BLaER1 (cell line): ENCODE measurements at regions not wholly inside any gene's neighbourhood (a gene's known extent, or its start where the extent isn't known, plus 50 kb on each side); places are given as distances from the start of the nearest gene placed in this dataset.

Source experiments
- H3K27ac ChIP-seq: shearing (Covaris generic); formaldehyde crosslinking; 2 replicates; pipeline ENCODE4 v1.8.1; 2022
- H3K27me3 ChIP-seq: shearing (Covaris generic); formaldehyde crosslinking; 2 replicates; pipeline ENCODE4 v1.8.1; 2022
- H3K36me3 ChIP-seq: shearing (Covaris generic); formaldehyde crosslinking; 2 replicates; pipeline ENCODE4 v1.8.1; 2022
- H3K4me1 ChIP-seq: shearing (Covaris generic); formaldehyde crosslinking; 2 replicates; pipeline ENCODE4 v1.8.1; 2022
- H3K4me2 ChIP-seq: shearing (Covaris generic); formaldehyde crosslinking; 2 replicates; pipeline ENCODE4 v1.8.1; 2022
- H3K4me3 ChIP-seq: shearing (Covaris generic); formaldehyde crosslinking; 2 replicates; pipeline ENCODE4 v1.8.1; 2022
- H3K9ac ChIP-seq: shearing (Covaris generic); formaldehyde crosslinking; 2 replicates; pipeline ENCODE4 v1.8.1; 2022
- H3K9me3 ChIP-seq: shearing (Covaris generic); formaldehyde crosslinking; 2 replicates; pipeline ENCODE4 v1.8.1; 2022
- H4K20me1 ChIP-seq: shearing (Covaris generic); formaldehyde crosslinking; 2 replicates; pipeline ENCODE4 v1.8.1; 2022
- Cebpa-rat ChIP-seq: shearing (Covaris generic); IDR thresholded peaks from 2 replicates; pipeline ENCODE4 v1.8.1; 2022

DNA sequence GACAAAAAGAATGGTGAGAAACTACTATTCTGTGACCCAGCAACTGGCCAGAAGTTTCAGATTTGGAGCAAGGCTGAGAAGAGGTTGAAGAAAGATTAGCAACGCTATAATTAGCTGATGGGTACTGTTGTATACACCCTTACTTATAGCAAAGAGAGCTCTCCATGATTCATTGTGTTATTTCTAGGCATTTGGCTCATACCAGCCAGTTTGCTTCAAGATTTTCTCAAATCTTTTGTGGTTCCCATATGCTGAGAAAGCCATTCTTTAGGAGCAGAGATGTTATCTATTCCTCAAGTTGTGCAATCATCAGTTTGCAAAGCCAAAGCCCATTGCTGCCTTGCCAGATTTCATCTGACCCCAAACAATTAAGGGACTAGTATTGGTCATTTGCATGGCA, 179.4 kb downstream of the ETS1 start:
- Histone ChIP-seq H3K4me2 (no peak overlapping the region), H3K27me3 (no peaks in the 10 kb centered on the region), H3K9ac (no peak overlapping the region), H4K20me1 (no peaks in the 10 kb centered on the region), H3K4me3 (no peak overlapping the region), H3K9me3 (no peaks in the 10 kb centered on the region), H3K36me3 (no peaks in the 10 kb centered on the region), H3K4me1 (peaks cover 13% of the 10 kb centered on the region), H3K27ac (no peak overlapping the region)
- TF ChIP-seq Cebpa-rat: no peak

GRCh38 chr11:128405714-128406662, 181.4 kb downstream of the ETS1 start:
- Histone ChIP-seq H3K27ac (no peak overlapping the region), H3K27me3 (no peaks in the 10 kb centered on the region), H3K36me3 (no peaks in the 10 kb centered on the region), H3K4me3 (no peak overlapping the region), H4K20me1 (no peaks in the 10 kb centered on the region), H3K9ac (no peak overlapping the region), H3K4me1 (no peaks in the 10 kb centered on the region), H3K9me3 (no peaks in the 10 kb centered on the region), H3K4me2 (no peak overlapping the region)
- TF ChIP-seq Cebpa-rat: no peak

GRCh38 chr11:128405112-128405511, 182.2 kb downstream of the ETS1 start:
- no peak for TF ChIP-seq Cebpa-rat
- Histone ChIP-seq H3K4me3 (no peak overlapping the region), H3K9ac (no peak overlapping the region), H3K9me3 (no peaks in the 10 kb centered on the region), H3K36me3 (no peaks in the 10 kb centered on the region), H3K4me2 (no peak overlapping the region), H4K20me1 (no peaks in the 10 kb centered on the region), H3K27ac (no peak overlapping the region), H3K4me1 (no peaks in the 10 kb centered on the region), H3K27me3 (no peaks in the 10 kb centered on the region)

DNA sequence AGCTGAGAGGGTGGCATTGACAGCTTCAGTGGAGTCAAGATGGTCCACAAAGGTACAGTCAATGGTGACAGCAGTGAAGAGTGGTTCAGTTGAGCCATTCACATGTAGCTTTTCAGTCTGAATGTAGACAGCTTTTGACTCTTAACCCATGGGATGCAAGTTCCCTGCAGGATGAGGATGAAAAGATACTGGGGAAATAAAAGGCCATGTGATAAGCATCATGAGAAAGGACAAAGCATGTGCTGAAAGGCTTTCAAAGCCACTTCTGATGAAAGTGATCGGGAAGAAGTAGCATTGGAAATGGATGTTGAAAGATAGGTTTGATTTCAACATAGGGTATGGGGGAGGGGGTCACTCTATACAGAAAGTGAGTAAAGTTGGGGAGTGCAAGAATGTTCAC, 182.9 kb downstream of the ETS1 start:
- Histone ChIP-seq H3K4me1 (no peaks in the 10 kb centered on the region), H3K4me3 (no peak overlapping the region)

GRCh38 chr11:128400382-128401203, 186.8 kb downstream of the ETS1 start:
- Histone ChIP-seq H3K27ac (no peak overlapping the region), H3K4me1 (no peaks in the 10 kb centered on the region), H3K4me3 (no peak overlapping the region), H3K27me3 (no peaks in the 10 kb centered on the region), H3K36me3 (no peaks in the 10 kb centered on the region), H3K9ac (no peak overlapping the region), H3K4me2 (no peak overlapping the region), H3K9me3 (no peaks in the 10 kb centered on the region), H4K20me1 (no peaks in the 10 kb centered on the region)
- TF ChIP-seq Cebpa-rat: no peak

More for the DNA sequence above, 182.9 kb downstream of the ETS1 start:
- no peak overlapping the region for H3K9ac ChIP-seq
- no peak overlapping the region for H3K4me2 ChIP-seq
- H3K9me3 ChIP-seq: no peaks in the 10 kb centered on the region
- H4K20me1 ChIP-seq: no peaks in the 10 kb centered on the region
- no peaks in the 10 kb centered on the region for H3K36me3 ChIP-seq
- H3K27ac ChIP-seq: no peak overlapping the region
- H3K27me3 ChIP-seq: no peaks in the 10 kb centered on the region
- TF ChIP-seq Cebpa-rat: no peak

DNA sequence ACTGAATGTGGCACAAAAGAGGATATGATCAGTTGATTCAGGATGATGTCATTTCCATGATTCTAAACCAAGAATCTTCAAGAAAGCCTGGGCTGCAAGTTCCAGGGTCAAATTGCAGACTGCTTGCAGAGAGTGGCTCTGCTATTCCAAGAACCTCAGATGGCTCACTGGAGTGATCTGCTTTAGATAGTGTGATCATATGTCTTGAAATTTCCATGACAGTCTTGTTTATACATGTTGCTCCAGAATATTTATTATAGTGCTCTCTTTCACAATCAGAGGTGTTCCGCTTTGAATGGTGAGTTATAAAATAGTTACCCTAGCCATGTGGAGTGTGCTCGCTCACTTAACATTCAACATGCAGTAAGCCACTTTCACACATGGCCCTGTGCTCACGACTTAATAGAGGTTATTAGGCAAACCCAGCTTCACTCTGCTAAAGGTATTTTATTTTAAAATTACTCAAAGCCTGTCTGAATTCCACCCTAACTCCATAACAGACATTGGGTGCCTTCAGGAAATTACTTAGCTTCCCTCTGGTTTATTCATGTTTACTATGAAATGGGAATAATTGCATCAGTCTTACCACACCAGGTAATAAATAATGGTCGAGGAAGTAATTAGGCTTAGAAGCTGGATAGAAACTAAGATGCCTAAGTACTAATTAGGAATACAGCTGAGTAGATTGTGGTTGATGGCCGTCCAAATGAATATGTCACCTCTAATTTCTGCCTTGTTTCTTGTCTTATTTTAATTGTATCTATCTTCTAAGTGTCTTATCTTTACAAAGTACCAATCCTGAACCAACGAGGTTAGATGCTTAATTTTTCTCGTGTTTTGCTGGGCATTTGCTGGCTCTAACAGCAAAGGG, 187.9 kb downstream of the ETS1 start:
- Histone ChIP-seq H3K9me3 (no peaks in the 10 kb centered on the region), H4K20me1 (no peaks in the 10 kb centered on the region), H3K4me3 (no peak overlapping the region), H3K4me1 (no peaks in the 10 kb centered on the region), H3K9ac (no peak overlapping the region), H3K36me3 (no peaks in the 10 kb centered on the region), H3K27ac (no peak overlapping the region), H3K4me2 (no peak overlapping the region), H3K27me3 (no peaks in the 10 kb centered on the region)
- no peak for TF ChIP-seq Cebpa-rat

- Histone ChIP-seq H4K20me1 (no peaks in the 10 kb centered on the region), H3K9me3 (no peaks in the 10 kb centered on the region), H3K27ac (no peak overlapping the region), H3K27me3 (no peaks in the 10 kb centered on the region), H3K4me2 (no peak overlapping the region), H3K9ac (no peak overlapping the region), H3K4me3 (no peak overlapping the region), H3K4me1 (no peaks in the 10 kb centered on the region), H3K36me3 (no peaks in the 10 kb centered on the region)
- TF ChIP-seq Cebpa-rat: no peak
Measured at GRCh38 chr11:128398517-128399250, 188.7 kb downstream of the ETS1 start.

DNA sequence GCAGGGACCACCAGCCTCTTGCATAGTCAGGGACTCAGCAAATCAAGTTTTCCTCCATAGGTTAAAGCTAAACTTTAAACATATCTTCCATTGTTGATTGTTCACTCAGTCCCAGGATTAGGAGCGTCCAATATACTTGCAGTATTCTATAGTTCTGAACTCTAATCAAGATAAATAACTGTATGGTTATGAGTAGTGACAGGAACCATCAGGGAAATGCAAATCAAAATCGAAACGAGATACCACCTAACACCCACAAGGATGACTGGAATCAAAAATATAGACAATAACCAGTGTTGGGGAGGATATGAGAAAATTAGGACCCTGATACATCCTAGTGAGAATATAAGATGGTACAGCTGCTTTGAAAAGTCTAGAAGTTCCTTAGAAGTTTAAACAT, 190.0 kb downstream of the ETS1 start:
- no peaks in the 10 kb centered on the region for H3K9me3 ChIP-seq
- TF ChIP-seq Cebpa-rat: no peak
- H3K4me2 ChIP-seq: no peak overlapping the region
- H4K20me1 ChIP-seq: no peaks in the 10 kb centered on the region
- no peak overlapping the region for H3K4me3 ChIP-seq
- no peaks in the 10 kb centered on the region for H3K27me3 ChIP-seq
- no peak overlapping the region for H3K27ac ChIP-seq
- H3K9ac ChIP-seq: no peak overlapping the region
- H3K36me3 ChIP-seq: no peaks in the 10 kb centered on the region
- no peaks in the 10 kb centered on the region for H3K4me1 ChIP-seq
